HG03066 (cell line): ENCODE measurements at regions not wholly inside any gene's neighbourhood (a gene's known extent, or its start where the extent isn't known, plus 50 kb on each side); places are given as distances from the start of the nearest gene placed in this dataset.

Experiments used
- ATAC-seq: cut with Tn5 transposase; IDR thresholded peaks from one replicate; pipeline ENCODE4 v1.9.1; 2021; ENCODE audit warnings: low read depth; ENCODE audit not compliant: unreplicated experiment

GRCh38 chr13:47146991-47147811, 250.3 kb upstream of the HTR2A start:
- ATAC-seq: peak; percentile 97

GRCh38 chr13:47146136-47146535, 249.3 kb upstream of the HTR2A start:
- no peak for ATAC-seq

DNA sequence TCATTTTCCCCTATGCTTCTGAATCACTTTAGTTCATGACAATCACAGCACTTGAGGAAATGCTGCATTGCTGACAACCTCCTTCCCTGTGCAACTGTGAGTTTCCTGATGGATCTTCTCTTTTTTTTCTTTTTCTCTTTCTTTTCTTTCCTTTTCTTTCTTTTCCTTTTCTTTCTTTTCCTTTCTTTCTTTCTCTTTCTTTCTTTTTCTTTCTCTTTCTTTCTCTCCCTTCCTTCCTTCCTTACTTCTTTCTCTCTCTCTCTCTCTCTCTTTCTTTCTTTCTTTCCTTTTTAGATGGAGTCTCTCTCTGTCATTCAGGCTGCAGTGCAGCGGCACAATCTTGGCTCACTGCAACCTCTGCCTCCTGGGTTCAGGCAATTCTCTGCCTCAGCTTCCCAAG, 247.9 kb upstream of the HTR2A start:
- no peak for ATAC-seq

DNA sequence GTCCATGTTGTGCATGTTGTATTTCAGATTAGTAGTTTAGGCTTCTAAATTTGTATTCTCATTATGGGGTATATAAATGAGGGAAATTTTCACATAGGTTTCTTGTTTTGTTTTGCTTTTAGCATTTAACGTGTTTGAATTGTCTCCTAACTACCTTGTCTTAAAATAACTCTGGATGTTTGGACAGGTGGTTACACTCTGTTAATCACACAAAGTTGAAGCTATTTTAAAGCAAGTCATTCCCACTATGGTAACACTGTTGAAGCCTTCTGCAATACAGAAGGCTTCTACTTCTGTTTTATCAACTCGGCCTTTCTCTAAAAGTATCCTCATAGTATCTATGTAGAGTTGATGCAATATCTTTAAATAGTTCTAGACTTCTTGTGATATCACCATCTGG, 245.3 kb upstream of the HTR2A start:
- ATAC-seq: no peak

GRCh38 chr13:47139519-47139918, 242.7 kb upstream of the HTR2A start:
- ATAC-seq: no peak

DNA sequence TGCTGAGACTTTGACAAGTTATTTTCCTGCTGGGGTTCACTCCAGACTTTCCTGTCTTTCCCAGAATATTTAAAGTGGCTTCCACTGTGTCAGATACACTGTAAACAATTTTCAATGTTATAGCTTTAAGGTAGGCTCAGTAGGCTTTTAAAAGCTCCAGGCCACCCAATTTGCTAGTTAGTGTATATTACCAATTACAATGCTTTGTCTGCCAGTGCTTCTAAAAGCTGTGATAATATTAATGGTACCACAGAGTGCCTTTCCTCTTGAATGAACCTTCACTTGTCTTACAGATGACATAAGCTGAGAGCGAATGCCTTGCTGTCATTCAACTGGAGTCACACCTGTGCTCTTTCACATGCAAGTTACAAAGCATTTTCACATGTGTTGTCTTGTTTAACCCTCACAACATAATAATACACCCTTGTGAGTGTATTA, 239.7 kb upstream of the HTR2A start:
- ATAC-seq: no peak

DNA sequence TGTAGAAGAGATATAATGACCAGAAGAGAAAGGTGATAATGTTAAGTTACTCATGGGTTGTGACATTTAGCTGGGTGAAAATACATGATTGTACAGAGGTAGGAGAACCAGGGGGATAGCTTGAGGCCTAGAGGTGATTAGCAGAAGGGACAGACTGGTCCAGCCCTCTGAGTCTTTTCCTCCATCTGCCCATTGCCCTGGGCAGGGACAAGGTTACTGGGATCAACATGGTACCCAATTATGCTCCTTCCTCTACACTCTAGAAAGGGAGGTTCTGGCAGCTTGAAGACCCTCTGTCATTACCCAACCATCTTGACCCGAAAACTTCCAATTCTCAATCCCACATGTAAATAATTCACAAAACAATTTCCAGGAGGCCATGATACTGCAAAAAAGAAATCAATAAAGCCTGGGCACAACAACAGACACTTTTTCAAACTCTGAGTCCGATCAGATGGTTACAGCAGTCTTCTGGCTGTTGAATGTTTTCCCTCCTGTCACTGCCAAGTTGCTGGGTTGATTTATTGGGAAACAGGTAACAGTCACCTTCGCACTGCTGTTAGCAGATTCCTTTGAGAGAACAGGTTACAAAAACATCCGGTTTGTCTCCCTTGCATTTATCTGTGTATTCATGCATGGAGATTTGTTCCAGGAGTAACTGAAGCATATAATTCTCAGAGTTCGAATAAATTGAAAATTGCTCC, 239.1 kb upstream of the HTR2A start:
- no peak for ATAC-seq

GRCh38 chr13:47134939-47135489, 238.2 kb upstream of the HTR2A start:
- ATAC-seq: no peak

- ATAC-seq: no peak
Observed at GRCh38 chr13:47133011-47133445, 236.2 kb upstream of the HTR2A start.

GRCh38 chr13:47129461-47129860, 232.6 kb upstream of the HTR2A start:
- no peak for ATAC-seq

DNA sequence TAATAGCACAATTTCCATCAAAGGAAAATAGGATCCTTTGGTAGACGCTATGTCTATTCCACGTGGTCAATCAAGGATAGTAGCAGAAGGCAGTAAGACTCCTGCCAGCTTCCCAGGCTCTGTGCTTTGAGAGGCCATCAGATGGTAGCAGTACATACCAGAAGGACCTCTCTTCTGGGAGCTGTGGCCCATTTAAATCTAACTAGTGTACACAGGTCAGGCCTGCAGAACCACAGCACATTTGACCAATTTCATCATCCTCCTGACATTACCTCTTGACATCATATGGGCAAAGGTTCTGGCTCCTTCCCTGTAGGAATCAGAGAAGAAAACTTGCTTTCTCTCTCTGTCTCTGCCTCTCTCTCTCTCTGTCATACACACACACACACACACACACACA, 229.6 kb upstream of the HTR2A start:
- ATAC-seq: no peak

- no peak for ATAC-seq
Observed at GRCh38 chr13:47121092-47121763, 224.4 kb upstream of the HTR2A start.

- no peak for ATAC-seq
Observed at GRCh38 chr13:47120282-47120681, 223.4 kb upstream of the HTR2A start.

- ATAC-seq: no peak
Observed at GRCh38 chr13:47119575-47120235, 222.9 kb upstream of the HTR2A start.

- ATAC-seq: no peak
Observed at GRCh38 chr13:47117268-47117667, 220.4 kb upstream of the HTR2A start.

- ATAC-seq: no peak
Observed at GRCh38 chr13:47114030-47114429, 217.2 kb upstream of the HTR2A start.

DNA sequence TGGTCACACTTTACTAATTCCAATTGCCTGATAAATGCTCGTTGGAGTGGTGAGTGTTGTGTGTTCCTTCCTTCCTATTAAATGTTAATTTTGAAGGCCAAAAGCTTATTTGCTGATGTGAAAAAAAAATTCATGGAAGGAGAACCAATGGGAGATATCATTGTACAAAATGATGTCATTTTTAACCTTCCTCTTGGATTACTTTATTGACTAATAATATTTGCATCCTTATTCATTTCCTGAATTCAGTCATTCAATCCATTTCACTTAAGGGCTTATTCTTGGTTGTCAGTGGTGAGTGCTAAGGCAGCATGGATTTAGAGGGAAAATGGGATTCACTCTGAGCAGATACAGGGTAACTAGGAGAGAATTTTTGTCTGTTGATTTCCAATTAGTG, 216.0 kb upstream of the HTR2A start:
- no peak for ATAC-seq

GRCh38 chr13:47112205-47112902, 215.5 kb upstream of the HTR2A start:
- no peak for ATAC-seq

GRCh38 chr13:47111499-47111898, 214.6 kb upstream of the HTR2A start:
- no peak for ATAC-seq

DNA sequence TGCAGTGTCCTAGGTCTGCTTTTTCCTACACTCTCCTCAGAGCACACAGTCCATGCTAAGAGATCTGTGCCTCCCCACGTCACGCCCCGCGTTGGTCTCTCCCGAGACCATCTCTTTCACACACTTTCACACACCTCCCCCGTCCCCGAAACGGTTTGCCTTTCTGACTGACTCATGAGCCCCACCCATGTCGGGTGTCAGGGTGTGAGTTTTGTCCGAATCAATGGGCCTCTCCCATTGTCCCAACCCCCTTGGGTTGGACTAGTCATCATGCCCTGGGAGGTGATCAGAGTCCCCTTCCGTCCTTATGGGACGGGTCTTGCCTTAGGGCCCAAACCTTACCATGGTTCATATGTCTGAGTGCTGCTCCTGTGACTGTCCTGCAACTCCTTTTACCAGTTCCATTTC, 214.0 kb upstream of the HTR2A start:
- no peak for ATAC-seq
